HG03558 (cell line): ENCODE measurements at regions not wholly inside any gene's neighbourhood (a gene's known extent, or its start where the extent isn't known, plus 50 kb on each side); places are given as distances from the start of the nearest gene placed in this dataset.
A peak's percentile ranks its signal among the peaks of the same experiment; 100 is the strongest.
"Not testable (repeated sequence)": the region's sequence is repeated elsewhere in the genome, so short reads cannot be mapped to it uniquely, and the experiment has no call there.

ENCODE experiments used
- ATAC-seq: cut with Tn5 transposase; IDR thresholded peaks from one replicate; pipeline ENCODE4 v1.9.1; 2021; ENCODE audit warnings: moderate number of reproducible peaks; ENCODE audit not compliant: unreplicated experiment; ENCODE audit errors: extremely low read depth

DNA sequence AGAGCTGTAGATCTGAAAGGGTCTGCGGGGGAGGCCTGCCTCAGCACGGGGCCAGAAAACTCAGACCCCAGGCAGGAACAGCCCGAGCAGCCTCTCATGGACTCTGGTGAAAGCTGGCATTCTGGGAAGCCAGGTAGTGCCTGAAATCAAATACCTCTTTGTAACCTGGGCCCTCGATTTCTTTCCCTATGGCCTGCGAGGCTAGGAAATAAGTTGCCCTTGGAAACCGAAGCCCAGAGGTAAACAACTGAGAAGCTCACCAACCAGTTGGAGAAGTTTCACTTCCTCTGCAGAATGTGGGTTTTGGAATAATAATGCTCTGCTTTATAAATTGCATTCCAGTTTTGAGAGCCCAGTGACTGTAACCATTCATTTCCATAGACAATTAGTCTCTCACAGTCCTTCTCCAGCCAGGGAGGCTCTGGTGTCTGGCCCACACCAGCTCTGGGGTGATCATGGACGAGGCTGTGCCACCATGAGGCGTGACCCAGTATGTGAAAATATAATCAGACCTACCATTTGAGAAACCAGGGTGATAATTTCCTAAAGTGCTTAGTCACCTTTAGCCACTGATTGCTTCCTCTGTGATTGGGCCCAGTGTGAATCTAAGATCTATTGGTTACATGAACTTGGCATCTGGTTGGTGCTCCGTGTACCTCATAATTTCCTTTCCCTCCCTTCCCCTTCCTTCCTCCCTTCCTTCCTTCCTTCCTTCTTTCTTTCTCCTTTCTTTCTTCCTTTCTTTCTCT, 133.1 kb upstream of the PELI1 start:
- no peak for ATAC-seq

- not testable (repeated sequence) for ATAC-seq
These were observed 136.6 kb upstream of the PELI1 start for GRCh38 chr2:64280812-64281211.

GRCh38 chr2:64283006-64283570, 138.9 kb upstream of the PELI1 start:
- no peak for ATAC-seq

DNA sequence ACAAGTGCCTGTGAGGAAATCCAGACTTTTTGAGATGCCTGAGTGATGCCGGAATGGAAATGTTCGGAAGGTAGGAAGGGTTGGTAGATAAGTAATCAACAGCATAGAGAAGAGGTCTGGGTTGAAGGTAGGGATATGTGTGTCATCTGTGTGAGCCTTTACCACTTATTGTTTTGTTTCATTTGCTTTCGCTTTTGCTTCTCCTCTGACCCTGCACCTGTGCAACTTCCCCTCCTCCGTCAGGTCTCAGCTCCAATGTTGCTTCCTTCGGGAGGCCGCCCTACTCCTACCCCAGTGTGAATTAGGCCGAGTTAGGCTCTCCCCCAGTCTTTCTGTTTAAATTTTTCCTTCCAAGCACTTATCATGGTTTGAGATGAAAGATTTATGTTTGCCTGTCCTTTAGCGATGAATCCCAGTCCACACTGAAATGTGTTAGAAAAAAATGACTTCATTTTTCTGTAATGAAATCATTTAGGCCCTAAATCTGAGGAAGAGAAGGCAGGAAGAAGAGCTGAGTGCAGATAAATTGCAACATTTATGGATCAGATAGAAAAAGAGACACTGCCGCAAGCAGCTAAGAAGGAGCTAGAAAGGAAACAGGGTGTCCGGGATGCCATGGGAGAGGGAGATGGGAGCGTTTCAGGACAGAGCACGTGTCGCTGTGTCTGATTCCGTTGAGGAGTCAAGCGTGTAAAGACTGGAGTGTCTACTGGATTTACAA, 139.6 kb upstream of the PELI1 start:
- peak; percentile 83 for ATAC-seq

DNA sequence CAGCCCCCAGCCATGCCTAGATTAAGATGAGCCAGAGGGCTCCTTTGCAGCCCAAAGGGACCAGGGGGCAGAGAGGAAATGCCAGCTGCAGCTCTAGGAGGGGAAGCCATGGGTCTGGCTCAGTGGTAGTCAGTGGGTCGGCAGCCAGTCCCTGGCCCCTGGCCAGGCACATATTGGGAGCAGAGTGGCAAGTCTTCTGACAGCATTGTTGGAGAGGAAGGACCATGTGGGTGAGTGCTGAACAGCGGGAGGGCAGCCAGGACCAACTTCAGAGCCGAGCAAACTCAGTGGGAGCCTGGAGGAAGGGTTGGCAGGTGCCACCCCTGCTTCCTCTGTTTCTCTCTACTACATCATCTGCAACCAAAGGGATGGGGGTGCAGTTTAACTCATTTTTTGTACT, 140.5 kb upstream of the PELI1 start:
- no peak for ATAC-seq

DNA sequence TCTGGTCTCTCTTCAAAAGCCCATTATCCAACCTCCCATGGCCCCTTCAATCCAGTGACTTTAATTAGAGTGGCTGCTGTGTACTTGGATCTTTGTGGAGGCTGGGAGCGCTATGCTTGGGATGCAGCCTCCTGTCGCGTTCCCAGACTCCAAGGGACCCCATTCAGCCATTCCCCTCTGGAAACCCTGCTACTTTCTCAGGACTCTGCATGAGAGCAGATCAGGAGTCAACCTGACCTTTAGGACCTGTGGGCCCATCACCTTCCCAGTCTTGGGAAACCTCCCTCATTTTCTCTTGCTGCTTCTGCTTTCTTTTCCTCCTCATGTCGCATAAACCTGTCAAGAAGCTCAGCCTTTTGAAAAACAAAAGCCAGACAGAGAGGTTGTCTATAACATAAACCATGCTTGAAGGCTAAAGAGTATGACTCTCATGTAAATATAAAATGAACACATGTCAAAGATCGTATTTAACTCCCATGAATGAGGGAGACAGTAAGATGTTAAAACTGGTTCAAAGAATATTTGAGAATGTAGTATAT, 143.1 kb upstream of the PELI1 start:
- no peak for ATAC-seq

DNA sequence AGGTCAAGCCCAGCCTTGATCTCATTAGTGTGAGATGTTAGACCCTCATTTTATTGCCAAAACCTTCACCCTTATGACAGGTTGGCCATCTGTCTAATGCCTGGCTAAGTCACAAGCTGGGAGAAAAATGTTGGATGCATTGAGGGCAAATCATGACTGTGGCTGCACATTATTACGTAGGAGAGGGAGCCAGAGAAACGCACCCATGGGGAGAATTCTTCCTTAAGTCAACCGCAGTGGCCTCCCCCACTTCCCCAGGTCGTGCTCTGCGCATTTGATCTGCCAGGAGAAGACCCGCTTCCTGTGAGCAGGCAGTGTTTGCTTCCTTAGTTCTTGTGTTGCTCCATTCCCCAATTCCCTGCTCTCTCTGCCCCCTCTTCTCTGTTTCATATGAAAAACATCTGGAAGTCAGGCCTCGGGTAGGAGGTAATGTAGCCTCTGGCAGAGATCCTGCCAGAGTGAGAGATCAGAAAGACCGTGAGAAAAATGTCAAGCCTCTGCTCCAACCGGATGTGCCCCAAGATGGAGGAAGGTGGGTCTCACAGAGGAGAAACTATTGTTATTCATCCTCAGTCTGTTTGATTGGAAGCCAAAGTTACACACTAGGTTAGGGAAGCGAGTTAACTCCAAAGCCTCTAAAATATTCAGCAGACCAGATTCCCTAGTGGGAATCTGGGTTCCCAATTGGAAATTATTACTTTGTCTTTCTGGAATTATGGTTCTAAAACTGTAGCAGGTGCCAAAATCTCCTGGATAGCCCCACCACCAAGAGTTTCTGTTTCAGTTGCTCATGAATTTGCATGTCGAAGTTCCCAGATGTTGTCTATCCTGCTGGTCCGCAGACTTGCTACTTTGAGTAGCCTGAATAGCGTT, 144.3 kb upstream of the PELI1 start:
- no peak for ATAC-seq

DNA sequence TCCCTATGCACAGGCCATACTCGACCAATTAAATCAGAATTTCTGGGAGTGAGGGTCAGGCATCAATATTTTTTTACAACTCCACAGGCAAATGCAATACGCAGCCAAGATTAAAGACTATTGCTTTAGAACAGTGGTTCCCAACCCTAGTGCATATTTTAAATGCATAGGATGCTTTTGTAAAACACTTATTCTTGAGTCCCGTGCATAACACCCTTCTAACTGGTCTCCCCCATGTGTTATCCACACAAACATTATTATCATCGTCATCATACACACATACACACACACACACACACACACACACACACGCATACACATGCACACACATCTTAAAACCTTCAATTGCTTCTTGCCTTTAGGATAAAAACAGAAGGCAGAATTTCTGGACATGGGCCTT, 145.0 kb upstream of the PELI1 start:
- ATAC-seq = no peak

DNA sequence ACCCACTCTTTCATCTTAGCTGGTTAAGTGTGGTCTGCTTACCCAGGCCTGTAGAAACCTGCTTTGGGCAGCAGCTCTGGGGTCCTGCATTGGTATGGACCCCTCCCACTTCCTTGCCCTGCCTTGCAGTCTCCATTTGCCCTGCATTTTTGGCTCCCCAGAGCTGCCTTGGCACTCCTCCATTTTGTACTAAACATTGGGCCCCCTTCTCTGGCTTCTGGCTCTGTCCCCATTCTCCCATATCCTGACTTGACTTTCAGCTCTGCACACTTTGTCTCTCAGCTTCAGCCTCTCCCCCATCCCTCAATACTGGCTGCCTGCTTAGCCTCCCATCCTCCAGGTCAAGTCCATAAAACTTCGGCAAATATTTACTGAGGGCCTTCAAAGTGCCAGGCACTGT, 145.5 kb upstream of the PELI1 start:
- ATAC-seq = no peak

DNA sequence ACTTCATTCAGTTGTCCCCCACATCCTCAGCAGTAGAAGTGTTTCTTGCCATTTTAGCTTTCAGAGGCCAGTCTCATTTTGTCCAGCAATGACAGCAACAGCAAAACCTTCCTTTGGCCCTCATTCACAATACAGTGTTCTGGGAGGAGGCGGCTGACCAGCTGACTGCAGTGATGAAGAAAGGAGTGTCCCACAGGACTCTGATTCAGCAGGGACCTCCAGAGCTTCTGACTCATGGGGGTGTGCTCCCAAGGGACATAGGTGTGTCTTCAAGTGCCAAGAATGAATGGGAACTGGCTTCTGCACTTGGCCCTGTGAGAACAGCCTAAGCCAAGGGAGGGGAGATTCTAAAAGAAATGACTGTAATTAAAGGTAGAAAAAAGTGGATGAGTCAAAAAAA, 147.0 kb upstream of the PELI1 start:
- no peak for ATAC-seq

GRCh38 chr2:64295326-64296139, 151.3 kb upstream of the PELI1 start:
- peak; percentile 52 for ATAC-seq

DNA sequence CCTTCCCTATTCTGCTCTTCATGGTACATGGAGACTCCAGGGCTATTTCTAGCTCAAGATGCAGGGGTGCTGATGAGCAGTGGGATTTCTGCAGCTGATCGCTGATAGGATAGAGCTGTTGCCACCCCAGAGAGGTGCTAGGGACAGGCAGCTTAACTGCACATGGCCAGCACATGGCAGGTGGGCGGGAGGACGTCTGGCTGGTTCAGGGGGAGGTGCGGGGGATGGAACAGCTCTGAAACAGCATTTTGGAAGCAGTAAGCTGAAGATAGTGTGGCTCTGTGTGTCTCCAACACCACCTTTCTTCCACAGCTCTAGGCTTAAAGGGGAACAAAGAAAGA, 151.9 kb upstream of the PELI1 start:
- no peak for ATAC-seq

GRCh38 chr2:64296695-64297346, 152.6 kb upstream of the PELI1 start:
- ATAC-seq = no peak

- no peak for ATAC-seq
These were observed 153.9 kb upstream of the PELI1 start for GRCh38 chr2:64298161-64298560.

DNA sequence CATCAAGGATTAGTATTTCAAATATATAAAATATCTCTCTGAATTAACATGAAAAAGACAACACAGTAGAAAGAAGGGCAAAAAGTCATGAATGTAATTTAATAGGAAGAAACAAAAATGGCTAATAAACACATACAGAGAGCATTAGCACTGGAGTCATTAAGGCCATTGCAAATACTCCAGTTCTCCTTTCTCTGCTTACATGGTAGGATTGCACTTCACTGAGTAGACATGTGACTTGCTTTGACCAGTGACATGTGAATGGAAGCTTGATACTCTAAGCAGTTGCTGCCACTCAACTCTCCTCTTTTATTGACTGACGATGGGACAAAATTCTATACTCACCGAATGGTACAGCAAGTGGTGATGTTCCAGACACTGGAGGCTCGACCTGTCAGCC, 153.9 kb upstream of the LGALSL start:
- no peak for ATAC-seq

DNA sequence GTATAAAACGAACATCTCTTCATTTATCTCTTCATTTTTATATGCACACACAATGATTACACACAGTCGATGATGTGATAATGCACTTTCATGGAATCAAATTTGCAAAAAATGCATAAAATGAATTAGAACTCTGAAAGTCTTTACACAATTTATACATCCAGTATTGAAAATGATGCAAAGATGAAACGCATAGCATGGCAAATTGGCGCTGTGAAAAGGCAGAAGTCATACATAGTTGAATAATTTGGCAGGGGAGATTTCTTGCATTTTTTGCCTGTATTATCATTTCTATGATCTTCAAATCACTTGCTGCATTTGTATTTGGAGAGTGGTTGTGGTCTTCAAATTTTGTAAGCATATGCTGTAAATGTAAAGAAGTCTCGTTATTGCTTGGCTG, 150.7 kb upstream of the LGALSL start:
- ATAC-seq = no peak

GRCh38 chr2:64307421-64307820, 146.5 kb upstream of the LGALSL start:
- ATAC-seq = no peak

- no peak for ATAC-seq
These were observed 142.6 kb upstream of the LGALSL start for GRCh38 chr2:64311191-64311910.
